Fibroblast of gingiva (primary cell): ENCODE measurements at regions not wholly inside any gene's neighbourhood (a gene's known extent, or its start where the extent isn't known, plus 50 kb on each side); places are given as distances from the start of the nearest gene placed in this dataset.
A peak's percentile ranks its signal among the peaks of the same experiment; 100 is the strongest.
"Not testable (repeated sequence)": the region's sequence is repeated elsewhere in the genome, so short reads cannot be mapped to it uniquely, and the experiment has no call there.

Source experiments
- DNase-seq: peaks from one replicate; pipeline ENCODE4 v3.0.0-alpha.2; 2011; ENCODE audit warnings: low read depth

DNA sequence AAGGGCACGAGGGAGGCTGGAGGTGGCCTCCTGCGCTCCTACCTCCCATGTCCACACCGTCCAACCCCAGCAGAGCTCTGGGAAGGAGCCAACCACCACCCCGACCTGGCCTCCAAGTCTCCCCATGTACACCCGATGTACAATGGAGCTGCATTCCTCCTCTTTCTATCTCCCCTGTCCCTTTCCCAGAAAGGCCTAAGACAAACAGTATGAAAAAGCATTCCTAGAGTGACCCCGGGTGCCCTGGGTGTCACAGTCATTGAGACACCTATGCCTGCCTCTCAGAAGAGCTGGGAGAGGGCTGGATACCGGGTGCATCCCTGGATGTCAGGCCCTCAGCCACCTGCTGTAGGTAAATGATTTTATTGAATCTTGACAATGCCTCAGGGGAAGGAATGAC lies 248.1 kb downstream of the EMX2 start:
- DNase-seq = no peak

DNA sequence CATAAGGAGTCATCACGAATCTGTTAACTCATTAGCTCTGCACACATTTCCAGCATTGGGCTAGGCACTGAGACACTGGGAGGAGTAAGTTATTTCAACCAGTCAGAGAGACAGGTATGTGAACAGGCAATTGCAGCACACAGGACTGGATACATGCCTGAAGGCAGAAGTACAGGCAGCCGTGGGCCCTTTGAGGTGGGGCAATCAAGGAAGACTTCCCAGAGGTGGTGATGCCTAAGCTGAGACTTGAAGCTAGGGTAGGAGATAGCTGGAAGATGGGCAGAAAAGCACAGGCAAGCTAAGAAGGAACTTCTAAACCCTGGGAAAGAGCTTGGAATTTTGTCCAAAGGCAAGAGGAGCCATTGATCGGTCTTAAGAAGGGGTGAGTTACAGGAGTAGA lies 249.7 kb downstream of the EMX2 start:
- DNase-seq = no peak

DNA sequence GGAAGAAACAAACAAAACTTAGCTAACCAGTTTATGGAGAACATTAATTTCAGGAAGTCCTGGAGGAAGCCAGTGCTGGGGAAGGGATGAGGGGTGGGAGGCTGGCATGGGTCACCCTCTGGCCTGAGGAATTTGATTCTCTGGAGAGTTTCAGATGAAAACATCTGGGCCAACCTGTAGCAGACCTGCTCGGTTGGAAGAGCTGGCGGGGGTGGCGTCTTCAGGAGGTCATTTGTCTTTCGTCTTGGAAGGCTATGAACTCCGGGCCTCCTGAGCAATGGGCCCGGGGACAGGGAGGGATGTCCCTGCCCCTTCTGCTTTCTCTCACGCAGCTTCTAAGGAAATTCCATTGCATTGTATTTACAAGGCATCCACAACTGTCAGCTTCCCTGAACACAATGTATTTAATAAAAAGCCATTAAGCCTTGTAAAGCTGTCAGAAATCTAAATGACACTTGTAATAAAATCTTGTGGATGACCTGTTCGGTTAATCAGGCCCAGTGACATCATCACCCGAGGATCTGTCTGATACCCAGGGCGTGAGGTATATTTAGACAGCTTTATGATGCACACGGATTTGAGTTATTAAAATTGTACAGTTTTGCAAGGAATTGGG lies 250.5 kb downstream of the RAB11FIP2 start:
- no peak for DNase-seq

DNA sequence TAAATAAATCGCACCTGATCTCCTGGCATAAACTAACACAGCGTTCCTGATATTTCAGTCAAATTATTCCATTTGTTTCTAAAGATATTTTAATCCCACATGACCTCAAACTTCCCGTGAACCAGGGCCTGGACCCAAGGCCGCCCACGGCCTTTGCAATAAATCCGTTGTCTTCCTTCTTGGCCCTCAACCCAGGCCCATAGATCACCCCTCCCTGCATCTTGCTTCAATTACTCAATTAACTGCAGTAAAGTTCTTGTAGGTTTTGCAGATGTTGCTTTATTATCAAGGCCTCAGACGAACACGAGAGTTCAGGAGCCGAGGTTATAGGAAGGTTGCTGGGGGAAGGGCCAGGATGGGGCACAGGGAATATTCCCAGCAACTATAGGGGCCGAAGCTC lies 249.4 kb downstream of the RAB11FIP2 start:
- DNase-seq = no peak

DNA sequence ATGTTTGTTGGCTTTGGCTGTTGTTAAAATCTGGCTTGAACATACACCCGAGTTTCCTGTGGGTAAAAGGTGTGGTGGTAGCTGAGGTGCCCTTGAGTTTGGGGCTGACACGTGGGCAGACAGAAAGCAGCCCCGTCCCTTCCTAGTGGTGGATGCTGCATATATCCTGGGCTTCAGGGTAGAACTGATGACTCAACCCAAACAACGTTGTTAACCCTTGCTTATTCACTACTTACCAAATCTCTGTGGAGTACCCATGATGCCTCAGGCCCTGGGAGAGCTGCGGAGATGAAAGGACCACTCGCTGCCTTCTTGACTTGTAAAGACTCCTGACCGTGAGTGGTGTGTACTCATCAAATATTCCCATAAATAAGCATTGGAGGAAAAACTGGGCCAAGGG lies 245.1 kb downstream of the RAB11FIP2 start:
- no peak for DNase-seq

DNA sequence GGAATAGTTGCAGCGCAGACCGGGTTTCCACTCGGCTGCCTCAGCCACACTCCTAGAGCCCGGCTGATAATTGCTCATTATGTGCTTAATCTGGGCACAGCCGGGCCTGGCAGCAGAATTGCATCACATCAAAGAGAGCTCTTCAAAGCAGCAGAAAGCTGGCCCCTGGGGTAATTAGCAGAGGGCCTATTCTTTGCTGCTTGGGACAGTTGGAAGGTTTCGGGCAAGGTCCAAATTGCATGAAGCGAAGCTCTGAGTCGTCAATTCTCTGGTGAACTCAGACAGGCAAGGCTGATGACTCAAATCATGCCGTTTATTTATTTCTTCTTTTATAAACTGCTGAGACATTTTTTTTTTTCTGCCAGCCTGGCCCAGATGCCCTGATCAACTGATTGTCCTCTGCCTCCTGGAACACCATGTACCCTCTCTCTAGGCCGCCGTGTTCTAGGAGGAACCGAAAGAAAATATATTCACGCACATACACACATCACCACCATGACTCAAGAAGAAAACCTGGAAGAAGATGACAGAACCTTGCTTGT lies 242.2 kb downstream of the RAB11FIP2 start:
- peak; percentile 9 for DNase-seq

DNA sequence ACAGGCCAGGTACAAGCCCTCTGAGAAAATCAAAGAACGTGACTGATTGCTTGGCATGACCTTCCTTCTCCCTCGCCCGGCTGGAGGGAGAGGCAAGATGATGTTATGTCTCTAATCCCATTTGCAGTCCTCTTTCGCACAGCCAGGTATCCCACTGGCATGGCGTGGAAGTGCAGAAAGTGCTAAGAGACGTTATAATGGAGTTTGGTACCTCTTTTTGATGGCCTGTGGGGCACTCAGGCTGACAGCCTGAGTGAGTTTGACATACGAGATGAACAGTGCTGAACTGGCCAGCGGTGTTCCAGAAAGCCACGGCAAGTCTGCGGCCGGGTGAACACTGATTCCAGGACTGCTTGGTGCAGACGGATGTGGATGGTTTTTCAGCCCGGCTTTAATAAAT lies 241.6 kb downstream of the RAB11FIP2 start:
- no peak for DNase-seq

DNA sequence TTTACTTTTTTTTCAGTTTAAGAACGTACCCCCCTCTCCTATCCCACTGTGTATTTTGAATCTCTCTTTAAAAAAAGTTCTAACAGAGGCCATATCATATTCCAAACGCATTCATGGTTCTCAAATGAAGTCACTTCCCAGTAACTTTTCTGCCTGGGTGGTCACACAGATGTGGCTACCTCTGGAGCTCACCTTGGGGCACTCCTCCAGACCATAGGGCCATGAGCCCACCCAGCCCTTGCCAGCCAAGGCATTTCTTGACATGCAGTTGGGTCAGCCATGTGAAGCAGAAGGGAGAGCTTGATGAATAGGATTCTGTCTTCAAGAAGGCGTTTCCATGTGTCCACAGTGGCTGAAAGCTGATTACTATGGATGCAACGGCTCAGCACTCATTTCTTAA lies 239.3 kb downstream of the RAB11FIP2 start:
- no peak for DNase-seq

DNA sequence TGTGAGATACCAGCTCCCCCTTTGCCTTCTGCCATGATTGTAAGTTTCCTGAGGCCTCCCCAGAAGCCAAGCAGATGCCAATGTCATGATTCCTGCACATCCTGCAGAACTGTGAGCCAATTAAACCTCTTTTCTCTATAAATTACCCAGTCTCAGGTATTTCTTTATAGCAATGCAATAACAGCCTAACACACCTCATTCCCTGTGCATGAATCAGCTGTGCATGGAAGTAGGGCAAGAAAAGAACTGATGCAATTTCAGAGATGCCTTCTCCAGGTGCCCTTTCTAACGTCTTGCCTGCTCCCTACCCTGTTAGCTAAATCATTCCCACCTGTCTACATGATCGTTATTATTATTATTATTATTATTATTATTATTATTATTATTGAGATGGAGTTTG lies 230.9 kb downstream of the RAB11FIP2 start:
- DNase-seq = not testable (repeated sequence)

DNA sequence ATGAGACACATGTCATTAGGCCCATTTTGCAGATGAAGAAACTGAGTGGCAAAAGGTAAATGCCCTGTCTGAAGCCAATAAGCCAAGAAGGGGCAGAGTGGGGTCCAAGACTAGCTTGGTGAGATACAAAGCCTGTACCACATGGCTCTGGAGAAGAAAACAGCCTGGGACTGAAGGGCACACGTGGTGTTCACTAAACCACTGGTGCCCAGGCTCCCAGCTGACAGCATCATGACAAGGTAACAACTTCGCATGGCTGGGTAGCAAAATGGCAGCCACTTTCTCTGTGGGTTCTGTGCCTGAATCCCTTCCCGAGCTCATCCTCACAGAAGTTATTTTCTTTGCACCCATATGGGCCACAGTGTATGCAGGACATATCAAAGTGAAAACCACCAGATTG lies 229.6 kb downstream of the RAB11FIP2 start:
- no peak for DNase-seq

DNA sequence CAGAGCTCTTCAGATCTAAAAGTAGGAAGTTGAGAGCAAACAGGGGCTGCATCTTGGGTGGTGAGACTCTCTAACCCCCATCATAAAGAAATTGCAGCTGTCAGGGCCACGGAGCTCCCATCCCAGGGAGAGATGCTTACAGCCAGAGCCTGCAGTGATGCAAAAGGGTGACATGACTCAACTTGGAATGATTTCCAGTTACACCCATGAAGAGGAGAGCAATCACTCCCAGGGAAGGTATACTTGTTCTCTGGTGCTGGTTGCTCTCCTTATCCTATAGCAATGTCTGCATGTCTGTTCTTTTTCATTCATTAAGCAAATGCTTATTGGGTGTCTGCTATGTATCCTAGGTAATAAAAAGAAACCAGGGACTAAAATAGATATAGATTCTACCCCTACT lies 228.0 kb downstream of the RAB11FIP2 start:
- no peak for DNase-seq

DNA sequence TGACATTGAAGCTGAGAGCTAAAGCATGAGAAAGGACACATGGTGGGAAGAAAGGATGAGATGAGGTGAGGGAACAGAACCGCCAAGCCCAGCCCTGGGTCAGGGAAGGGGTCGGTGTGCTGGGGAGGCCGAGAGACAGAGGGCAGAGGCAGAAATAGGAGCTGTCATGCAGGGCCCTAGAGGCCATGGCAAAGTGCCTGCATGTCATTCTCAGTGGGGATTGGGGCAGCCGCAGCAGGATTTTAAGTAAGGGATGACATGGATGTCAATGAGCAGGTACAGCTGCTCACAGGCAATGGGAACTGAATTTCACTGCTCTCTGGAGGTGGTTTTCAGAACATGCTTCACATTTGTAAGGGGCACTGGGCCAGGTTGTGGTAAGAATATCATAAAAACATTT lies 227.4 kb downstream of the RAB11FIP2 start:
- DNase-seq = no peak

DNA sequence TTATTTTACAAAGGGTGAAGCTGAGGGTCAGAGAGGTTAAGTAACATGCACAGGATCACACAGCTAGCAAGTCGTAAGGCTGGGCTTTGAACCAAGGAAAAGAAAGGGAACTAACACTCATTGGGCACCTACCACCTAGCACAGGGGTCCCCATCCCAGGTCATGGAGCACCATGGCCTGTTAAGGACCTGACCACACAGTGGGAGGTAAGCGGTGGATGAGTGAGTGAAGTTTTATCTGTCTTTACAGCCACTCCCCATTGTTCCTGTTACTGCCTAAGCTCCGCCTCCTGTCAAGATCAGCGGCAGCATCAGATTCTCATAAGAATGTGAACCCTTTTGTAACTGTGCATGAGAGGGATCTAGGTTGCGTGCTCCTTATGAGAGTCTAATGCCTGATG lies 222.8 kb downstream of the RAB11FIP2 start:
- DNase-seq = no peak

DNA sequence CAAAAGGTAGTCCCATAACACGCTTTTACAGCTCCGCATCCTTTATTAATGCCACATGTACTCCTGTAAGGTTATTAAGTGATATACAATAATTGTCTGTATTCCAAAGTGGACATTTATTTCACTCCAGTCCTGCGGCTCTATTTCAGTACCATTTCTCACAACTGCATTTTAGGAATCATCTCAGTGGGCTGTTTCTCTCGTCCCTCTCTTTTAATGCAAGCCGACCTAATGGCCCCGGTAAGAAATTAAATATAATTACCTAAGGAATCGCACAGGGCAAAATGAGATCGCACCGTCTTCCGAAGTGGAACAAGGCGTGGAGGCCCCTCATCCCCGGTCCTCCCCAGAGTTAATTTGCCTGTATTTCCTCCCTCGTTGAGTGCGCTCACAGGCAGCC lies 216.5 kb downstream of the RAB11FIP2 start:
- DNase-seq = no peak

DNA sequence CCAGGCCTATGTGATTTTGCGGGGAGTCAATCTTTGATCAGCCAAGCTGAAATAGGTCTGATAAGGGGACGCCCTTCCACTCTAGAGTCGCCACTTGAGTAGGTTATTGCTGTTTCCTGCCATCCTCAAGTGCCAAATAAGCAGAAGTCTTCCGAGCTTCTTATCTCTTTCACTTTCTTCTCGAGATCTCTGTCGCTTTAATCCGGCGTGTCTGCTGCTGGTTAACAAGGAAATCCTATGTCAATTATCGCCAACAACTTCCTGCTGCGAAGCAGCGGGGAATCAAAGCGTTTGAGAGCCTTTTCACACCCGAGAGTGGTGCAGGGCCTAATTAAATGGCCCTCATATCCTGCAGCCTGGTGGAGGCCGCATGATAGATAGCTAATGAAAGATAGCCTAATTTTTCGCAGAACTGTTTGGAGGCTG lies 215.9 kb downstream of the RAB11FIP2 start:
- DNase-seq = no peak

DNA sequence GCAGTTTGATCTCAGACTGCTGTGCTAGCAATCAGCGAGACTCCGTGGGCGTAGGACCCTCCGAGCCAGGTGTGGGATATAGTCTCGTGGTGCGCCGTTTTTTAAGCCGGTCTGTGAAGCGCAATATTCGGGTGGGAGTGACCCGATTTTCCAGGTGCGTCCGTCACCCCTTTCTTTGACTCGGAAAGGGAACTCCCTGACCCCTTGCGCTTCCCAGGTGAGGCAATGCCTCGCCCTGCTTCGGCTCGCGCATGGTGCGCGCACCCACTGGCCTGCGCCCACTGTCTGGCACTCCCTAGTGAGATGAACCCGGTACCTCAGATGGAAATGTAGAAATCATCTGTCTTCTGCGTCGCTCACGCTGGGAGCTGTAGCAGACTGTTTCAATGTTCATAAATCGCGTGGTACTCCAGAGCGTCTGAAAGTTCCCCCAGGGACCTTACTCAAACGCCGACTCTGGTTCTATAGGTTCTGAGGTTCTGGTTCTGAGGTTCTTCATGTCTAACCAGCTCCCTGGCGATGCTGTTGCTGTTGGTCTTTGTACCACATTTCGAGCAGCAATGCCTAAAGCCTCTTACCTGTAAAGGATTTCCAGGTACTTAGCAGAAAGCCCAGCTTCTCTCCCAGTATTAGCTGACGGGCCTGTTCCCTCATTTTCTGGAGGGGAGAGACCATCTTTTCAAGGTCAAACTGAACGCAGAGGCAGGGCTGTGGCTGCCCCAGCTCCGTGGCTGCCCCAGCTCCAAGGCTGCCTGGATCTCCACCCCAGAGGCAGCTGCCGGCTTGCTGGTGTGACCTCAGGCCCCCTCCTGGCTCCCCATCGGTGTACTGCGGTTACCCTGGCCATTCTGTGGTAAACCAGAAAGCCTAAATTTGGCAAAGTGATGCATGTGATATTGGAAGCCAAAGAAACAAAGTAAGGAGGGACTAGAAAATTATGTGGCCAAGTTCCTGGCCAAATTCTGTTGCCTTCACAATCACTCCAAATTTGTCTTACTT lies 207.9 kb downstream of the RAB11FIP2 start:
- DNase-seq = not testable (repeated sequence)

DNA sequence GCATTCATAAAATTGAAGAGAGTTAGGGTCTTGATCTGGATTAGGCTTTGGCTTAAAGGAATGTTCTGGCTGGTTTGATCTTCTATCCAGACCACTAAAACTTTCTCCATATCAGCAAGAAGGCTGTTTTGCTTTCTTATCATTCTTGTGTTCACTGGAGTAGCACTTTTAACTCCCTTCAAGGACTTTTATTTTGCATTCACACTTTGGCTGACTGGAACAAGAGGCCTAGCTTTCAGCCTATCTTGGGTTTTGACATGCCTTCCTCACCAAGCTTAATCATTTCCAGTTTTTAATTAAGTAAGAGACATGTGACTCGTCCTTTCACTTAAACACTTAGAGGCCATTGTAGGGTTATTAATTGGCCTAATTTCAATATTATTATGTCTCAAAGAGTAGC lies 190.3 kb downstream of the RAB11FIP2 start:
- DNase-seq = not testable (repeated sequence)

DNA sequence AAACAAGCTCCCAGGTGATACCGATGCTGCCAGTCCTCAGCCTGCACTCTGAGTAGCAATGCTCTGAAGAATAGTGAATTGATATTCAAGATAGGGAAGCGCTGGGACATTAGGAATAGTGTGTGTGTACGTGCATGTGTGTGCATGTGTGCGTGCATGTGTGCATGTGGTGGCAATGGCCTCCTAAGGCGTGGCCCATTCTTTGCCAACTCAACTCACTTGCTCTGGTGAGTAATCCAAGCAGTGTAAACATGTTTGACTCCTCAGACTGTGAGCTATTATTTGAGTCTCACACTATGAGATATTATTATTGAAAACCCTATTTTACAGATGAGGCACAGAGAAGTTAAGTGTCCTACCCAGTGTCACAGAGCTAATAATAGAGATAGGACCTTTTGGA lies 186.6 kb downstream of the RAB11FIP2 start:
- no peak for DNase-seq

DNA sequence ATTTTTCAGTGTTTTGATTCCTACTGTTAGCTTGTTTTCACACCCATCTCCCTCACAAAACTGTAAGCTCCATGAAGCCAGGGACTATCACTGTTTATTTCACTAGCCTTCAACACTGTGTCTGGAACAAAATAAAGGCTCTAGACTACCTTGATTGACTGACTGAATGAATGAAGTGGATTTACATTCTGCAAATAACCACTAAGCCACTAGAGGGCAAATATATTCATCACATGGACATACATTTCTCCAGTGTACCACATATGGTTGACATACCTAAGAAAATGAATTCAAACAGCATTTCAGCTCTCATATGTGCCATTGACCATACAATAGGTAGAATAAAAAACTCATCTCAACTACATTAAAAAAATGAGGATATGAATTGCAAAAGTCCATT lies 185.9 kb downstream of the RAB11FIP2 start:
- DNase-seq = no peak

DNA sequence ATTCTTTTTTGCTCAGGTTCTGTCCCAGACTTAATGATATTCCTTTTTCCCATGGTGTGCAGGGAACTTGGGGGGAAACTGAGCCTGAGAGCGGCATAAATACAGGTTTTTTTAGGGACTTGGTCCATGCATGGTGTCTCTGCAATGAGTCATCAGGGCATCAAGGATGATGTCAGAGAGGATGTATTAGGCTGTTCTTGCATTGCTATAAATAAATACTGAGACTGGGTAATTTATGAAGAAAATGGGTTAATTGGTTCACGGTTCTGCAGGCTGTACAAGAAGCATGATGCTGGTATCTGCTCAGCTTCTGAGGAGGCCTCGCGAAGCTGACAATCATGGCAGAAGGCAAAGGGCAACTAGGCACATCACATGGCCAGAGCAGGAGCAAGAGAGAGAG lies 185.4 kb downstream of the RAB11FIP2 start:
- DNase-seq = no peak

DNA sequence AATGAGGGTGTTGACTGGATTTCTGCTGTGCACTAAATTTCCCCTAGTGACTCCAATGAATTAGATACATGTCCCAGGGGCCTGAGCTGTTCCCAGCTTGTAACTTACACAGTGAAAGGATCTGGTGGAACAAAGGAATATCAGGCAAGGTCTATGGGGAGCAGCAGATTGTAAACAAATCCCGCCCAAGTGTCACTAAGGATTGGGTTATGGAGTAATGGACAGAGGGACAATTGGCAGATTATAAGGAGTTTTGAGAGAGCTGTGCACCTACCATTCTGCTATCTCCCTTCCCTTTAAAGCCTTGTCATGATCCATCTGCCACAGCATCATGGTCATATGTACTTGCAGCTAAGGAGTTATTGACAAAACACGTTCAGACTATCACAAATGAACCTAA lies 183.0 kb downstream of the RAB11FIP2 start:
- DNase-seq = no peak

DNA sequence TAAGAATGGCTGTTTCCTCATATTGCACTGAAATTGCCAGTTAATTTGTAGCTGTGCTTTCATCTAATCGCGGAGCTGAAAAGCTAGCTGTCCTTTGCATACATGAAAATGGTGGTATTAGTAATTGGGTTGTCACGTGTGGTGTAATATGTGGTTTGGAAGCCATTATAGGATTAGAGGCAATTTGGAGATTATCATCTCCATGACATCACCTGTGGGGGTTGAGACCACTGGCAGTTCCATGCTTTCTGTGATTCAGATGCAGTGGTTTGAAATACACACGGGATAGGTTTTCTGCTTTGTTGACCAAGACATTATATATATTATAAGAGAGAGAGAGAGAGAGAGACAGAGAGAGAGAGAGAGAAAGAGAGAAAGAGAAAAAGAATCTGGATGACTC lies 180.8 kb downstream of the RAB11FIP2 start:
- no peak for DNase-seq

DNA sequence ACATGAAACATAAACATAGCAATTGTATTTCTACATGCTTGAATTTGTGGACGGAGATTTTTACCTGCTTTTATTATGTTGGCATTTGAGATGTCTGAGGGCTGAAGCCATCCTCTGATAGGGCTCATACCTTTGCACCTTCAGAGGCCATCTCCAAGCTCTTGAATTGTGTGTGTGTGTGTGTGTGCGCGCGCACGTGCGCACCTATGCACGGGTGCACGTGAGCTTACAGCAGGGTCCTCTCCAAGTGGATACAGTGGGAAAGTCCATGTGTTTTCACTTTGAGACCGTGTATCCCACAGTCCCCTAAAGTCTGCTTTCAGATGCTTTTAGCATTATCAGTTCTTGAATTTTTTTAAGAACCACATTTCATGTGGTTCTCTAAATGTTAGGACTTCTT lies 178.6 kb downstream of the RAB11FIP2 start:
- no peak for DNase-seq
